H9 (cell line): ENCODE measurements at regions not wholly inside any gene's neighbourhood (a gene's known extent, or its start where the extent isn't known, plus 50 kb on each side); places are given as distances from the start of the nearest gene placed in this dataset.

Experiments
- DNase-seq: peaks from one replicate; pipeline ENCODE4 v3.0.0-alpha.2; 2017
- H2AFZ ChIP-seq: one replicate; pipeline ENCODE4 v1.6.1; 2013; ENCODE audit warnings: mild to moderate bottlenecking, low read length, control low read depth, moderate library complexity
- H2AK5ac ChIP-seq: 2 replicates; pipeline ENCODE4 v1.6.1; 2013; ENCODE audit warnings: low read length, control low read depth, mixed read lengths; ENCODE audit not compliant: insufficient read length
- H2BK120ac ChIP-seq: one replicate; pipeline ENCODE4 v1.6.1; 2013; ENCODE audit warnings: low read depth, mild to moderate bottlenecking, low read length, control low read depth, inconsistent platforms; ENCODE audit not compliant: poor library complexity, severe bottlenecking
- H2BK12ac ChIP-seq: 2 replicates; pipeline ENCODE4 v1.6.1; 2013; ENCODE audit warnings: low read length, control low read depth, mixed read lengths, low read depth; ENCODE audit not compliant: insufficient read length
- H2BK15ac ChIP-seq: 2 replicates; pipeline ENCODE4 v1.6.1; 2013; ENCODE audit warnings: low read depth, low read length, control low read depth
- H2BK20ac ChIP-seq: one replicate; pipeline ENCODE4 v1.6.1; 2013; ENCODE audit warnings: low read depth, mild to moderate bottlenecking, low read length, control low read depth, inconsistent platforms; ENCODE audit not compliant: poor library complexity, severe bottlenecking
- H2BK5ac ChIP-seq: 2 replicates; pipeline ENCODE4 v1.6.1; 2013; ENCODE audit warnings: low read length, control low read depth, mixed read lengths; ENCODE audit not compliant: insufficient read length
- H3K14ac ChIP-seq: 2 replicates; pipeline ENCODE4 v1.6.1; 2013; ENCODE audit warnings: low read length, control low read depth; ENCODE audit not compliant: insufficient read depth
- H3K18ac ChIP-seq: 2 replicates; pipeline ENCODE4 v1.6.1; 2013; ENCODE audit warnings: low read depth, mild to moderate bottlenecking, mixed read lengths, low read length, control low read depth; ENCODE audit not compliant: insufficient read length
- H3K23ac ChIP-seq: 2 replicates; pipeline ENCODE4 v1.6.1; 2013; ENCODE audit warnings: low read length, control low read depth, mixed read lengths, low read depth; ENCODE audit not compliant: insufficient read length
- H3K23me2 ChIP-seq: 2 replicates; pipeline ENCODE4 v1.6.1; 2013; ENCODE audit warnings: low read depth, mild to moderate bottlenecking, mixed read lengths, low read length, control low read depth; ENCODE audit not compliant: insufficient read length, poor library complexity, severe bottlenecking
- H3K27ac ChIP-seq: 2 replicates; pipeline ENCODE4 v1.5.1; 2013; ENCODE audit warnings: low read length, control low read depth, mixed read lengths, low read depth; ENCODE audit not compliant: insufficient read length
- H3K27me3 ChIP-seq: 2 replicates; pipeline ENCODE4 v1.6.1; 2013; ENCODE audit warnings: low read length, control low read depth, inconsistent platforms; ENCODE audit not compliant: insufficient read depth
- H3K4ac ChIP-seq: 2 replicates; pipeline ENCODE4 v1.6.1; 2013; ENCODE audit warnings: low read depth, mild to moderate bottlenecking, control low read depth, inconsistent platforms, low read length, moderate library complexity
- H3K4me1 ChIP-seq: 2 replicates; pipeline ENCODE4 v1.6.1; 2013; ENCODE audit warnings: low read length, control low read depth, inconsistent platforms; ENCODE audit not compliant: insufficient read depth
- H3K4me2 ChIP-seq: 2 replicates; pipeline ENCODE4 v1.6.1; 2013; ENCODE audit warnings: low read length, control low read depth, mixed read lengths; ENCODE audit not compliant: insufficient read length, insufficient read depth
- H3K56ac ChIP-seq: 2 replicates; pipeline ENCODE4 v1.6.1; 2013; ENCODE audit warnings: low read depth, mild to moderate bottlenecking, mixed read lengths, low read length, control low read depth; ENCODE audit not compliant: insufficient read length
- H3K79me1 ChIP-seq: 2 replicates; pipeline ENCODE4 v1.6.1; 2013; ENCODE audit warnings: low read depth, mild to moderate bottlenecking, moderate library complexity, low read length, control low read depth, inconsistent platforms; ENCODE audit not compliant: insufficient read depth, poor library complexity, severe bottlenecking
- H3K79me2 ChIP-seq: 2 replicates; pipeline ENCODE4 v1.6.1; 2013; ENCODE audit warnings: low read length, control low read depth, inconsistent platforms; ENCODE audit not compliant: insufficient read depth
- H3K9ac ChIP-seq: 2 replicates; pipeline ENCODE4 v1.6.1; 2013; ENCODE audit warnings: low read length, control low read depth, mixed read lengths; ENCODE audit not compliant: insufficient read length; ENCODE audit errors: extremely low read depth
- H3K9me3 ChIP-seq: one replicate; pipeline ENCODE4 v1.6.1; 2013; ENCODE audit warnings: low read depth, low read length, inconsistent platforms; ENCODE audit not compliant: control insufficient read depth
- H3T11ph ChIP-seq: one replicate; pipeline ENCODE4 v1.6.1; 2013; ENCODE audit warnings: mild to moderate bottlenecking, low read length, control low read depth, inconsistent platforms
- H4K20me1 ChIP-seq: one replicate; pipeline ENCODE4 v1.6.1; 2013; ENCODE audit not compliant: control insufficient read depth, insufficient read length, insufficient read depth
- H4K5ac ChIP-seq: 2 replicates; pipeline ENCODE4 v1.6.1; 2013; ENCODE audit warnings: low read depth, mild to moderate bottlenecking, mixed read lengths, low read length, control low read depth; ENCODE audit not compliant: insufficient read length
- H4K8ac ChIP-seq: replicated peaks from 2 replicates; pipeline ENCODE4 v1.6.1; 2013; ENCODE audit warnings: low read length, control low read depth, mixed read lengths, low read depth; ENCODE audit not compliant: insufficient read length
- H4K91ac ChIP-seq: 2 replicates; pipeline ENCODE4 v1.6.1; 2013; ENCODE audit warnings: low read depth, mild to moderate bottlenecking, moderate library complexity, mixed read lengths, low read length, control low read depth; ENCODE audit not compliant: insufficient read length
- H3K27ac Mint-ChIP-seq, 3 experiments: 2 replicates in 2 of 3; 3 replicates in 1 of 3; pipeline ENCODE4 v1.8.0; 2020 to 2021; ENCODE audit warnings: mixed read lengths in 3 of 3, mild to moderate bottlenecking in 1 of 3, moderate library complexity in 1 of 3
- H3K27me3 Mint-ChIP-seq: 2 replicates; pipeline ENCODE4 v1.8.0; 2021; ENCODE audit warnings: low read depth, mild to moderate bottlenecking, moderate library complexity, mixed read lengths
- H3K36me3 Mint-ChIP-seq, 3 experiments: 2 replicates in 2 of 3; 3 replicates in 1 of 3; pipeline ENCODE4 v1.8.0; 2020 to 2021; ENCODE audit warnings: low read depth in 3 of 3, mixed read lengths in 3 of 3; ENCODE audit not compliant: insufficient read depth in 1 of 3
- H3K4me1 Mint-ChIP-seq, 2 experiments: 2 replicates each; pipeline ENCODE4 v1.8.0; 2020; ENCODE audit warnings: mixed read lengths in 2 of 2
- H3K4me3 Mint-ChIP-seq, 2 experiments: 2 replicates in 1 of 2; 3 replicates in 1 of 2; pipeline ENCODE4 v1.8.0; 2020 to 2021; ENCODE audit warnings: mild to moderate bottlenecking in 2 of 2, mixed read lengths in 2 of 2, moderate library complexity in 1 of 2
- H3K9me3 Mint-ChIP-seq, 2 experiments: 2 replicates in 1 of 2; 3 replicates in 1 of 2; pipeline ENCODE4 v1.8.0; 2020; ENCODE audit warnings: mild to moderate bottlenecking in 2 of 2, mixed read lengths in 2 of 2, moderate library complexity in 1 of 2
- CTCF ChIP-seq: fragments of 200-600 bp; sonication (generic); conservative IDR thresholded peaks from 3 replicates; pipeline ENCODE4 v1.8.0; 2021; ENCODE audit warnings: antibody characterized with exemption, mild to moderate bottlenecking
- WGBS: extraction: QIAGEN DNeasy Blood & Tissue Kit; methylation state at CpG from one replicate; pipeline ENCODE4 v1.1.7; 2013; ENCODE audit warnings: missing lambda C conversion rate, low lambda C conversion rate, mixed read lengths; ENCODE audit not compliant: insufficient read length; ENCODE audit errors: extremely low coverage; 5-methylcytosine and 5-hydroxymethylcytosine counted together

- Histone ChIP-seq H2BK20ac (no peak overlapping the region), H3K4me2 (no peak overlapping the region), H3K9me3 (no peaks in the 10 kb centered on the region), H2BK12ac (no peak overlapping the region), H2BK5ac (no peak overlapping the region), H2AK5ac (no peak overlapping the region), H4K8ac (no peak overlapping the region), H3K27me3 (no peaks in the 10 kb centered on the region), H3K18ac (no peak overlapping the region), H3K14ac (no peak overlapping the region), H4K5ac (no peak overlapping the region), H3K4me1 (no peaks in the 10 kb centered on the region), H2BK120ac (no peak overlapping the region), H4K20me1 (no peaks in the 10 kb centered on the region), H2AFZ (no peak overlapping the region), H3K56ac (no peak overlapping the region), H4K91ac (no peak overlapping the region), H3K9ac (no peak overlapping the region), H3K27ac (no peak overlapping the region), H3K4ac (no peak overlapping the region), H3K79me1 (no peaks in the 10 kb centered on the region), H2BK15ac (no peak overlapping the region), H3K23me2 (no peaks in the 10 kb centered on the region), H3K79me2 (no peaks in the 10 kb centered on the region), H3T11ph (no peak overlapping the region), H3K23ac (no peak overlapping the region)
- Mint-ChIP-seq H3K27ac (no peak overlapping the region), H3K4me3 (no peak overlapping the region), H3K27me3 (no peaks in the 10 kb centered on the region), H3K36me3 (no peaks in the 10 kb centered on the region), H3K4me1 (no peaks in the 10 kb centered on the region), H3K9me3 (no peaks in the 10 kb centered on the region)
- DNase-seq, result no peak
- TF ChIP-seq CTCF, result no peak
- no CpG with 5 or more reads among the region's 4 CpGs for WGBS
Measured at GRCh38 chr10:9069136-9069535, 1014.6 kb downstream of the GATA3 start.
